Adrenal gland (tissue), 5 donors: ENCODE measurements at regions not wholly inside any gene's neighbourhood (a gene's known extent, or its start where the extent isn't known, plus 50 kb on each side); places are given as distances from the start of the nearest gene placed in this dataset.

ENCODE experiments used
- POLR2A ChIP-seq, 2 donors: fragments of 450-650 bp; IDR thresholded peaks; one replicate each; pipeline ENCODE4 v1.6.1; 2017; ENCODE audit warnings: antibody characterized with exemption in 2 of 2, mild to moderate bottlenecking in 2 of 2, moderate library complexity in 1 of 2
- TF ChIP-seq, protein P1 (sequence below), 6 experiments: fragments of 450-650 bp in 4 of 6; fragments of 200-600 bp in 2 of 6; sonication (generic) in 1 of 6; IDR thresholded peaks; 1 replicate in 5 of 6; 2 replicates in 1 of 6; pipeline versions ENCODE4 v1.5.1 to v1.8.0; 2016 to 2021; ENCODE audit warnings: antibody characterized with exemption in 6 of 6, mild to moderate bottlenecking in 2 of 6, moderate library complexity in 1 of 6
- donor health status: DM: no; HTN: no; CAD: no.

DNA sequence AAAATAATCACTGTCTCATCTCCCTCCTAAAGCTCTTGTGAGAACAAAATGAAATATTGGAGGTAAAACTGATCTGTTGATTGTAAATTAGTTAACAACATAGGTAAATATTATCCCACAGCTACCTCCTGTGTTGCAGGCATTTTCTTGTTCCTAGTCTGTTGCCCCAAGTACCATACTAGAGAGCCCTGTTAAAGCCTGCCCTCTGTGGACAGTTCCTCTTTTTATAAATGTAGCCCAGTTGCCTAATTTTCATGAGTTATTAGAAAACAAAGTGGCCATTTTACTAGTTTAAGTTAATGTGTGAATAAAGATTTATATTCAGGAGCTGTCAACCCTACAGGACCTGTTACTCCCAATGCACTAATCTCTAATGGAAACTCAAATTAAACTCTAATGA lies 180.0 kb upstream of the KCND3 start:
- TF ChIP-seq, protein P1, sequence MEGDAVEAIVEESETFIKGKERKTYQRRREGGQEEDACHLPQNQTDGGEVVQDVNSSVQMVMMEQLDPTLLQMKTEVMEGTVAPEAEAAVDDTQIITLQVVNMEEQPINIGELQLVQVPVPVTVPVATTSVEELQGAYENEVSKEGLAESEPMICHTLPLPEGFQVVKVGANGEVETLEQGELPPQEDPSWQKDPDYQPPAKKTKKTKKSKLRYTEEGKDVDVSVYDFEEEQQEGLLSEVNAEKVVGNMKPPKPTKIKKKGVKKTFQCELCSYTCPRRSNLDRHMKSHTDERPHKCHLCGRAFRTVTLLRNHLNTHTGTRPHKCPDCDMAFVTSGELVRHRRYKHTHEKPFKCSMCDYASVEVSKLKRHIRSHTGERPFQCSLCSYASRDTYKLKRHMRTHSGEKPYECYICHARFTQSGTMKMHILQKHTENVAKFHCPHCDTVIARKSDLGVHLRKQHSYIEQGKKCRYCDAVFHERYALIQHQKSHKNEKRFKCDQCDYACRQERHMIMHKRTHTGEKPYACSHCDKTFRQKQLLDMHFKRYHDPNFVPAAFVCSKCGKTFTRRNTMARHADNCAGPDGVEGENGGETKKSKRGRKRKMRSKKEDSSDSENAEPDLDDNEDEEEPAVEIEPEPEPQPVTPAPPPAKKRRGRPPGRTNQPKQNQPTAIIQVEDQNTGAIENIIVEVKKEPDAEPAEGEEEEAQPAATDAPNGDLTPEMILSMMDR (IDR thresholded peaks at IDR 0.05) = no peak
- TF ChIP-seq POLR2A (IDR thresholded peaks at IDR 0.05) = no peak
